HG02852 (cell line): ENCODE measurements at regions not wholly inside any gene's neighbourhood (a gene's known extent, or its start where the extent isn't known, plus 50 kb on each side); places are given as distances from the start of the nearest gene placed in this dataset.
"Not testable (repeated sequence)": the region's sequence is repeated elsewhere in the genome, so short reads cannot be mapped to it uniquely, and the experiment has no call there.

Experiments
- ATAC-seq: cut with Tn5 transposase; IDR thresholded peaks from one replicate; pipeline ENCODE4 v1.9.1; 2021; ENCODE audit warnings: mild to moderate bottlenecking, moderate library complexity; ENCODE audit not compliant: unreplicated experiment

- ATAC-seq: not testable (repeated sequence)
These were observed 118.1 kb upstream of the IER5L start for GRCh38 chr9:129296195-129296594.

- ATAC-seq: no peak
These were observed 113.0 kb upstream of the IER5L start for GRCh38 chr9:129291041-129291501.

- ATAC-seq: no peak
These were observed 112.5 kb upstream of the IER5L start for GRCh38 chr9:129290606-129291005.

GRCh38 chr9:129289883-129290282 lies 111.8 kb upstream of the IER5L start:
- no peak for ATAC-seq

- no peak for ATAC-seq
These were observed 111.2 kb upstream of the IER5L start for GRCh38 chr9:129289131-129289731.

- no peak for ATAC-seq
These were observed 109.7 kb upstream of the IER5L start for GRCh38 chr9:129287619-129288305.

- no peak for ATAC-seq
These were observed 108.1 kb upstream of the IER5L start for GRCh38 chr9:129285979-129286772.

- no peak for ATAC-seq
These were observed 107.3 kb upstream of the IER5L start for GRCh38 chr9:129285382-129285781.

GRCh38 chr9:129284607-129285291 lies 106.7 kb upstream of the IER5L start:
- no peak for ATAC-seq

GRCh38 chr9:129283705-129284606 lies 105.9 kb upstream of the IER5L start:
- ATAC-seq: no peak

- no peak for ATAC-seq
These were observed 105.2 kb upstream of the IER5L start for GRCh38 chr9:129283291-129283691.

GRCh38 chr9:129282731-129283211 lies 104.7 kb upstream of the IER5L start:
- no peak for ATAC-seq

GRCh38 chr9:129282272-129282671 lies 104.2 kb upstream of the IER5L start:
- ATAC-seq: no peak

GRCh38 chr9:129281506-129282145 lies 103.6 kb upstream of the IER5L start:
- no peak for ATAC-seq

- ATAC-seq: no peak
These were observed 102.7 kb upstream of the IER5L start for GRCh38 chr9:129280623-129281271.

GRCh38 chr9:129280236-129280622 lies 102.2 kb upstream of the IER5L start:
- ATAC-seq: no peak

- ATAC-seq: no peak
These were observed 100.6 kb upstream of the IER5L start for GRCh38 chr9:129278391-129279237.
